HCT116 (cell line): ENCODE measurements at regions not wholly inside any gene's neighbourhood (a gene's known extent, or its start where the extent isn't known, plus 50 kb on each side); places are given as distances from the start of the nearest gene placed in this dataset.

ENCODE experiments used
- CEBPB ChIP-seq: IDR thresholded peaks from 2 replicates; pipeline ENCODE4 v1.6.1; 2012; ENCODE audit warnings: low read depth
- CTCF ChIP-seq, 3 experiments: fragments of 200-600 bp in 1 of 3; sonication (generic) in 1 of 3; IDR thresholded peaks in 2 of 3; conservative IDR thresholded peaks in 1 of 3; 2 replicates each; pipeline ENCODE4 v1.5.1; 2012 to 2017; ENCODE audit warnings: low read depth in 2 of 3, low read length in 2 of 3, antibody characterized with exemption in 1 of 3, borderline replicate concordance in 1 of 3, control low read depth in 1 of 3, mild to moderate bottlenecking in 1 of 3, mixed read lengths in 1 of 3, mixed run types in 1 of 3, moderate library complexity in 1 of 3; ENCODE audit not compliant: insufficient read depth in 1 of 3
- EZH2 ChIP-seq: fragments of 200-600 bp; sonication (generic); IDR thresholded peaks from 2 replicates; pipeline ENCODE4 v1.6.1; 2017; ENCODE audit warnings: antibody characterized with exemption, mixed run types
- EZH2phosphoT487 ChIP-seq: fragments of 200-600 bp; IDR thresholded peaks from 2 replicates; pipeline ENCODE4 v1.6.1; 2018; ENCODE audit warnings: antibody characterized with exemption, borderline replicate concordance
- JUND ChIP-seq: IDR thresholded peaks from 2 replicates; pipeline ENCODE4 v1.6.1; 2012
- MAX ChIP-seq: IDR thresholded peaks from 2 replicates; pipeline ENCODE4 v1.6.1; 2012
- POLR2A ChIP-seq: IDR thresholded peaks from 2 replicates; pipeline ENCODE4 v1.7.0; 2011; ENCODE audit warnings: borderline replicate concordance; ENCODE audit not compliant: insufficient read depth, insufficient read length; ENCODE audit errors: extremely low read depth

- TF ChIP-seq MAX, result no peak
- no peak for TF ChIP-seq CTCF (IDR thresholded peaks at IDR 0.05 in 2 of 3, conservative IDR thresholded peaks at IDR 0.05 in 1 of 3; ENCODE audit: borderline replicate concordance in 1 of 3, insufficient read depth in 1 of 3, low read depth in 2 of 3, low read length in 2 of 3)
- no peak for TF ChIP-seq POLR2A
- no peak for TF ChIP-seq EZH2
- no peak for TF ChIP-seq CEBPB
- TF ChIP-seq JUND, result no peak
- no peak for TF ChIP-seq EZH2phosphoT487
These were observed 123.8 kb upstream of the ADGRF1 start for GRCh38 chr6:47165918-47166317.
